Ovary (tissue), 3 donors: ENCODE measurements at regions not wholly inside any gene's neighbourhood (a gene's known extent, or its start where the extent isn't known, plus 50 kb on each side); places are given as distances from the start of the nearest gene placed in this dataset.

Experiments
- POLR2A ChIP-seq: fragments of 450-650 bp; IDR thresholded peaks from one replicate; pipeline ENCODE4 v1.6.1; 2017; ENCODE audit warnings: antibody characterized with exemption, mild to moderate bottlenecking, moderate library complexity
- TF ChIP-seq, protein P1 (sequence below), 3 donors: fragments of 450-650 bp in 2 of 3; fragments of 200-600 bp in 1 of 3; IDR thresholded peaks; one replicate each; pipeline versions ENCODE4 v1.5.1 to v1.8.0; 2016 to 2022; ENCODE audit warnings: antibody characterized with exemption in 3 of 3, mild to moderate bottlenecking in 1 of 3
- donor health status: DM: no; HTN: no; CAD: no.

DNA sequence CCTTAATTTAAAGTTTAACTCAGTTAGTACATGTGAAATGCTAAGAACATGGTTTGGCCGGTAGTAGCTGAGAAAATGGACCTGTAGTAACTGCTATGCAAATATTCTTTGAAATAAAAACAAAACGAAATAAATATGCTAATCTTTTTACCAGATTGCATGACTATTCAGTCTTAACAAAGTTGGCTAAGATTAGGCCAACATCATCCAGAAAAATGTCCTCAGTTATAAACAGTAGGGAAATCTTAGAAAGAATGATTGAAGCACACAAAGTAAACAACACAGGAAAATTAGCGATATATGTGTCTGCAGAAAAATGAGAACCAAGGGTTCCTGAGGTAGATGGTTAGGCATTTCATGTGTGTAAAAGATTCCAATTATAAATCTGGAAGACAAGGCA, 832.1 kb downstream of the TUSC7 start:
- TF ChIP-seq, protein P1, sequence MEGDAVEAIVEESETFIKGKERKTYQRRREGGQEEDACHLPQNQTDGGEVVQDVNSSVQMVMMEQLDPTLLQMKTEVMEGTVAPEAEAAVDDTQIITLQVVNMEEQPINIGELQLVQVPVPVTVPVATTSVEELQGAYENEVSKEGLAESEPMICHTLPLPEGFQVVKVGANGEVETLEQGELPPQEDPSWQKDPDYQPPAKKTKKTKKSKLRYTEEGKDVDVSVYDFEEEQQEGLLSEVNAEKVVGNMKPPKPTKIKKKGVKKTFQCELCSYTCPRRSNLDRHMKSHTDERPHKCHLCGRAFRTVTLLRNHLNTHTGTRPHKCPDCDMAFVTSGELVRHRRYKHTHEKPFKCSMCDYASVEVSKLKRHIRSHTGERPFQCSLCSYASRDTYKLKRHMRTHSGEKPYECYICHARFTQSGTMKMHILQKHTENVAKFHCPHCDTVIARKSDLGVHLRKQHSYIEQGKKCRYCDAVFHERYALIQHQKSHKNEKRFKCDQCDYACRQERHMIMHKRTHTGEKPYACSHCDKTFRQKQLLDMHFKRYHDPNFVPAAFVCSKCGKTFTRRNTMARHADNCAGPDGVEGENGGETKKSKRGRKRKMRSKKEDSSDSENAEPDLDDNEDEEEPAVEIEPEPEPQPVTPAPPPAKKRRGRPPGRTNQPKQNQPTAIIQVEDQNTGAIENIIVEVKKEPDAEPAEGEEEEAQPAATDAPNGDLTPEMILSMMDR (IDR thresholded peaks at IDR 0.05): no peak
- no peak for TF ChIP-seq POLR2A
